T-helper 1 cell treated with Interleukin-12 subunit alpha and Interleukin-12 subunit beta and Interleukin-4 antibody, amounts not matched to agents 30 μg/mL and 1 μg/mL, for 36 hours (primary cell): ENCODE measurements at regions not wholly inside any gene's neighbourhood (a gene's known extent, or its start where the extent isn't known, plus 50 kb on each side); places are given as distances from the start of the nearest gene placed in this dataset.
"Not testable (repeated sequence)": the region's sequence is repeated elsewhere in the genome, so short reads cannot be mapped to it uniquely, and the experiment has no call there.

Source experiments
- H3K27ac Mint-ChIP-seq: one replicate; pipeline ENCODE4 v1.8.0; 2021; ENCODE audit warnings: mild to moderate bottlenecking, mixed read lengths
- H3K27me3 Mint-ChIP-seq: one replicate; pipeline ENCODE4 v1.8.0; 2021; ENCODE audit warnings: low read depth, mixed read lengths
- H3K36me3 Mint-ChIP-seq: one replicate; pipeline ENCODE4 v1.8.0; 2021; ENCODE audit warnings: low read depth, mixed read lengths
- H3K4me1 Mint-ChIP-seq: one replicate; pipeline ENCODE4 v1.8.0; 2021; ENCODE audit warnings: low read depth, mixed read lengths
- H3K4me3 Mint-ChIP-seq: one replicate; pipeline ENCODE4 v1.8.0; 2021; ENCODE audit warnings: mild to moderate bottlenecking, moderate library complexity, mixed read lengths
- H3K9me3 Mint-ChIP-seq: one replicate; pipeline ENCODE4 v1.8.0; 2021; ENCODE audit warnings: mixed read lengths

DNA sequence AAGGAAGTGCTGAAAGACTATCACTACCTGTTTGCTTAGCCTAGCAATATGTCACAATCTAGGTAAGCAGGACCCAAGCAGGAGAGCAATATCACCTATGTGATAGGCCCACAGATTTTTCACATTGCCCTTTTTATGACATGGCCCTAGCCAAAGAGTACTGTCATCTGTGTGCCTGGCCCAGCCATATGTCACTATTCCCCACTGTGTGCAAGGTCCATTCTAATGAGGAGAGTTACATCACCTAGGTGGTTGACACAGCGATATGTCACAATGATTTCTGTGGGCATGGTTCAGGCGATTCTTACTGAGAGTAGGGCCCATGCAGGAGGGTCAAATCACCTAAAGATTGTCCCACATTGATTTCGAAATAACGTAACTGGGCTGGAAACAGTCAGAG is 967.7 kb upstream of the AMELY start:
- Mint-ChIP-seq H3K4me1 (no peaks in the 10 kb centered on the region), H3K27me3 (no peaks in the 10 kb centered on the region), H3K4me3 (no peak overlapping the region), H3K36me3 (no peaks in the 10 kb centered on the region), H3K9me3 (no peaks in the 10 kb centered on the region), H3K27ac (no peak overlapping the region)

DNA sequence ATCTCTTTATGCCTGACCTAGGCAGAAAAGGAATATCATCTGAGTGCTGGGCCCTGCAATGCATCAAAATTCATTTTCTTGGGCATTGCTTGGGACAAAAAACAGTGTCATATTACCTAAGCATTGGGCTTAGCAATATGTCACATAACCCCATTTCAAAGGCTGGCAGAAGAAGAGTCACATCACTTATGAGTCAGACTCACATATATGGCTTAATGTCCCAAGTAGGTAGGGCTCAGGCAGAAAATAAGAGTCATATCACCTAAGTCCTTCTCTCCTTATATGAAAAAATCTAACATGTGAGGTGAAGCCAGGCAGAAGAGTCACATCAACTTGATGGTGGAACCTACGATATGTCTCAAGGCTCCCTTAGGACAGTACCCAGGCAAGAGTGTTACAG is 967.2 kb upstream of the AMELY start:
- Mint-ChIP-seq H3K36me3 (no peaks in the 10 kb centered on the region), H3K27ac (no peak overlapping the region), H3K27me3 (no peaks in the 10 kb centered on the region), H3K4me3 (no peak overlapping the region), H3K9me3 (no peaks in the 10 kb centered on the region), H3K4me1 (no peaks in the 10 kb centered on the region)

DNA sequence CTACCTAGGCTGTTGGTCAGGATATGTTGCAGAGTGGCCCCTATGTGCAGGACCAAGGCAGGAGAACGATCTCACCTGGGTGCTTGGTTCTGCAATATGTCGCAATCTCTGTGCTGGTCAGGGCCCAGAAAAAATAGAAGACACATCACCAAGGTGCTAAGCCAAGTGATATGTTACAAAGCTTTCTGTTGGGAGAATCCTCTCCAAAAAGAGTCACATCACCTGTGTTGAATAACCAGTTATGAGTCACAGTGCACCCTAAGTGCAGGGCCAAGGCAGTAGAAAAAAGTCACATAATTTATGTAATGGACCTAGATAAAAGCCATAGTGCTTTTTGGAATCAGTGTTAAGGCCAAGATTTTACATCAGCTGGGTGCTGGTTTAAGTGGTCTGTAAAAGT is 965.9 kb upstream of the AMELY start:
- Mint-ChIP-seq H3K36me3 (no peaks in the 10 kb centered on the region), H3K4me1 (no peaks in the 10 kb centered on the region), H3K27ac (no peak overlapping the region), H3K27me3 (no peaks in the 10 kb centered on the region), H3K9me3 (no peaks in the 10 kb centered on the region), H3K4me3 (no peak overlapping the region)

DNA sequence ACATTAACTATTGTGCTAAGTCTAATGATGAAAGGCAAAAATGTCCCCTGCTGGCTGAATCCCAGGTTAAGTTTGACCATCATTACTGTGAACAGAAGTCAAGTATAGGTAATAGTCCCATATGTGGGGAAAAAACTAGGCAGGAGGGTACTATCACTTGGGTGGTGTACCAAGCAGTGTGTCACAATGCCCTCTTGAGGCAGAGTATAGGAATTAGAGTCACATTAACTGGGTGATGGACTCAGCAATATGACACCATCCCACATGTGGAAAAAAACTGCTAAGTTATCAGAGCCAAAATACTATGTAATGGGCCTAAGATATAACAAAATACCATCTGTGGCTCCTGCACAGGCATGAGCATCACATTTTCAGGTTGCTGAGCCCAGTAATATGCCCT is 962.5 kb upstream of the AMELY start:
- no peaks in the 10 kb centered on the region for H3K36me3 Mint-ChIP-seq
- no peaks in the 10 kb centered on the region for H3K4me1 Mint-ChIP-seq
- no peaks in the 10 kb centered on the region for H3K9me3 Mint-ChIP-seq
- no peaks in the 10 kb centered on the region for H3K27me3 Mint-ChIP-seq
- H3K27ac Mint-ChIP-seq = no peak overlapping the region
- no peak overlapping the region for H3K4me3 Mint-ChIP-seq

DNA sequence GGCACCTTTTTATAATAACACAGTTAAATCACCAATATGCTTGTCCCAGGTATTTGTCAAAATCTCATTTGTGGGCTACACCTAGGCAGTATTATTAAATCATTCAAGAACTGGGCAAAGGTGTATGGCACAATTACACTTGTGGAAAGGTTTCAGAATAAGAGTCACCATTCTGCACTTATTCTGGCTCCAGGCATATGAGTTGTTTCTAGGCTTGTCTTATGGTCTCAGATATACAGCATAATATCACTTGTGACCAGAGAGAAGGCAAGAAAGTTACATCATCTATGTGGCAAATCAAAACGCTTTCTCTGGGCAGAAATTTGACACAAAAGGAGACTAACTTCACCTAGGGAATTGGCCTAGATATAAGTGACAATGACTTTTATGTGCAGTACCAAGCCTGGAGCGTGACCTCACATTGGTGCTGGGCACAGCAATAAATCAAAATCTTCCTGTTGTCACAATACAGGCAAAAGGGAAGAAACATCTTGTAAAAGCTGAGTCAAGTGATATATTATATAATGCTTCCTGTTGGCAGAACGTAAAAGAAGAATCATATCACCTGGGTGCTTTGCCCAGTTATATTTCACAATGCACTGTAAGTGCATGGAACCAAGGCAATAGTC is 959.9 kb upstream of the AMELY start:
- H3K36me3 Mint-ChIP-seq = no peaks in the 10 kb centered on the region
- no peak overlapping the region for H3K4me3 Mint-ChIP-seq

DNA sequence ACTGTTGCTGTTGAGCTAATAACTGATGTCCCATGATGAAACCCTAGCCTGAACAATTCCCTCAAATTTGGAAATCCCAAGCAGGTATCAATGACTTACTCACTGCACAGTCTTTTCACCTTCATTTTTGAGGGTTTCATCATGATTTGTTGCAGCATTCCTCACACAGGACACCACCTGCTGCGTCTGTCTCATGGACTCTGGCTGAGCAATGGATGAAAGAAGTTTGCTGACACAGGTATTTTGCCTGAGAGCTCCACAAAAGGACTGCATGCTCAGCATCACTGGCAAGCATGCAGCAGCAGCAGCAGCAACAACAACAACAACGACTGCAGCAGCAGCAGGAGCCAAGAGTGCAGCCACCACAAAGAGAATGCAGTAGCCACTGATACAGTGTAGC is 955.4 kb upstream of the AMELY start:
- no peaks in the 10 kb centered on the region for H3K36me3 Mint-ChIP-seq
- H3K27ac Mint-ChIP-seq = no peak overlapping the region
- H3K4me3 Mint-ChIP-seq = no peak overlapping the region
- H3K4me1 Mint-ChIP-seq = no peaks in the 10 kb centered on the region
- no peaks in the 10 kb centered on the region for H3K9me3 Mint-ChIP-seq
- H3K27me3 Mint-ChIP-seq = no peaks in the 10 kb centered on the region

More for the DNA sequence above, 959.9 kb upstream of the AMELY start:
- no peaks in the 10 kb centered on the region for H3K4me1 Mint-ChIP-seq
- H3K27ac Mint-ChIP-seq = no peak overlapping the region
- H3K27me3 Mint-ChIP-seq = no peaks in the 10 kb centered on the region
- H3K9me3 Mint-ChIP-seq = no peaks in the 10 kb centered on the region

DNA sequence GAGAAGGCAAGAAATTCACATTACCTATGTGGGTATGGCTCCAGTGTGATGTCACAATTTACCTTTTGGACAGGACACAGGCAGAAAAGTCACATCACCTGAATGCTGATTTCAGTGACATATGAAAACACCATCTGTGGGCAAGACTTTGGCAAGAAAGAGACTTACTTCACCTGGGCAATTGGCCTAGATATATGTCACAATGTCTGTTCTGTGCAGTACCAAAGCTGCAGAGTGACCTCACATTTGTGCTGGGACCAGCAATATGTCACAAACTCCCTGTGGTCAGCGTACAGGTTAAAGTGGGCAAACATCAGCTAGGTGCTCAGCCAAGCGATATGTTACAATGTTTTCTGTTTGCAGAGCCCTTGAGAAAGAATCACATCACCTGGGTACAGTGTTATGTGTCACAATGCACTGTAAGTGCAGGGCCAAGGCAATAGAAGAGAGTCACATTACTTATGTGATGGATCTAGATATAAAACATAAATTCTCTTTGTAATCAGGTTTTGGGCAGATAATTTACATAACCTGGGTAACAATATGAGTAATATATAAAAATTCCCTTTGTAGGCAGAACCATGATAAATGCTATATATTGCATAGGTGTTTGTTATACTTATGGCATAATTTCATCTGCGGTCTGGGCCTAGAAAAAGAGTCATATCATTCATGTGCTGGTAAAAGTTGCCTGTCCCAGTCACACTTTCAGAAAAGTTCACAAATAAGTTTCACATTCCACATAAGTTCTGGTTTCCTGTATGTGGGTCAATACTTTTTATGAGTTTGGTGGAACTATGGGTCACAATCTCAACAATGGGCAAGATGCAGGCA is 949.4 kb upstream of the AMELY start:
- H3K4me1 Mint-ChIP-seq = no peaks in the 10 kb centered on the region
- H3K27me3 Mint-ChIP-seq = no peaks in the 10 kb centered on the region
- no peaks in the 10 kb centered on the region for H3K36me3 Mint-ChIP-seq
- no peak overlapping the region for H3K4me3 Mint-ChIP-seq
- no peaks in the 10 kb centered on the region for H3K9me3 Mint-ChIP-seq
- H3K27ac Mint-ChIP-seq = no peak overlapping the region

DNA sequence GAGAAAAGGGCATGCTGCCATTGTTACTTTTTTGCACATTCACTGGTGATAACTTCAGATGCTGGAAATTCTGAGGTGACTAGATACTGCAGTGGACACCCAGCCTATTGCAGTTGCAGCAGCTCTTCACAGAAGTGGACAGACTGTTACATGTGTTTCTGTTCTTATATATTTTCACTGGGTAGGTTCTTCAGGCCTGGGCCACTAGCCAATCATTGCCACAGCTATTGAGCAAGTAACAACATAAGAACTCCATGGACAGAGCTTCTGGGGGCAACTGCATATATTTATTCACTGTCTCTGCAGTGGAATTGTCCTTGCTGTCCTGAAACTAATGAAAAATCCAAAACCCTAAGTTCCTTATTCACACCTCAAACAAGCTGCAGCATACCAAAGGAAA is 938.6 kb upstream of the AMELY start:
- Mint-ChIP-seq H3K27me3 (no peaks in the 10 kb centered on the region), H3K4me3 (no peak overlapping the region), H3K4me1 (no peaks in the 10 kb centered on the region), H3K9me3 (no peaks in the 10 kb centered on the region), H3K27ac (no peak overlapping the region), H3K36me3 (no peaks in the 10 kb centered on the region)

DNA sequence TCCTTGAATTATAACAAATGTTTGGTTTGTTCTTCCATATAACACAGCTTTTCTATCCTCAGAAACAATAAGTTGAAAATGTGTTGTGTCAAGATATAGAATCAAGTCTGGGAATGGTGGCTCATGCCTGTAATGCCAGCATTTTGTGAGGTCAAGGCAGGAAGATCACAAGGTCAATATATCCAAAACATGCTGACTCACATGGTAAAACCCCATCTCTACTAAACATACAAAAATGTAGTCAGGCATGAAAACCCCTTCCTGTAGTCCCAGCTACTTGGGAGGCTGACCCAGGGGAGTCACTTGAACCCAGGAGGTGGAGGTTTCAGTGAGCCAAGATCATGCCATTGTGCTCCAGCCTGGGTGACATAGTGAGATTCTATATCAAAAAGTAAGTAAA is 934.2 kb upstream of the AMELY start:
- Mint-ChIP-seq H3K27me3 (no peaks in the 10 kb centered on the region), H3K9me3 (no peaks in the 10 kb centered on the region), H3K4me3 (no peak overlapping the region), H3K27ac (no peak overlapping the region), H3K36me3 (no peaks in the 10 kb centered on the region), H3K4me1 (no peaks in the 10 kb centered on the region)

DNA sequence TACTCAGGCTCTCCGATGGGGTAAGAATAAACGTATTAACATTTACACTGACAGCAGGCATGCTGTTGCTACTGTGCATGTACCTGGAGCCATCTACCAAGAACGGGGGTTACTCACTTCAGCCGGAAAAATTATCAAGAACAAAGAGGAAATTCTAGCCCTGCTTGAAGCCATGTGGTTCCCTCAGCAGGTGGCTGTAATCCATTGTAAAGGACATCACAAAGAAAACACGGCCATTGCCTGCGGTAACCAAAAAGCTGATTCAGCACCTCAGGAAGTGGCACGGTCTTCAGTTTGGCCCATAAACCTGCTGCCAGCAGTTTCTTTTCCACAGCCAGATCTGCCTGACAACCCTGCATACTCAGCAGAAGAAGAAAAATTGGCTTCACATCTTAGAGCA is 925.5 kb upstream of the AMELY start:
- Mint-ChIP-seq H3K4me1 (no peaks in the 10 kb centered on the region), H3K36me3 (no peaks in the 10 kb centered on the region), H3K27ac (no peak overlapping the region), H3K27me3 (no peaks in the 10 kb centered on the region), H3K4me3 (no peak overlapping the region), H3K9me3 (no peaks in the 10 kb centered on the region)

DNA sequence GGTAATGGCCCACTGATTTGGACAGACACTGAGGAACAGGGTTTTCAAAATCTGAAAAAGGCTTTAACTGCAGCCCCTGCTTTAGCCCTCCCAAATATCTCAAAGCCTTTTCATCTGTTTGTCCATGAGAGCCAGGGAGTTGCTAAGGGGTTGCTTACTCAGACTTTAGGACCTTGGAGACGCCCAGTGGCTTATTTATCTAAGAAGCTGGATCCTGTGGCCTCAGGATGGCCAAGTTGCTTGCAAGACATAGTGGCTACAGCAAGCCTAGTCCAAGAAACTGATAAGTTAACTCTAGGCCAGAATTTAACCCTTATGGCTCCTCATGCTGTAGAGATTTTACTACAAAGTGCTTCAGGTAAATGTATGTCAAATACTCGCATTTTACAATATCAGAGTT is 924.8 kb upstream of the AMELY start:
- H3K27ac Mint-ChIP-seq = no peak overlapping the region
- H3K36me3 Mint-ChIP-seq = no peaks in the 10 kb centered on the region
- H3K4me3 Mint-ChIP-seq = no peak overlapping the region
- H3K9me3 Mint-ChIP-seq = no peaks in the 10 kb centered on the region
- H3K4me1 Mint-ChIP-seq = no peaks in the 10 kb centered on the region
- H3K27me3 Mint-ChIP-seq = no peaks in the 10 kb centered on the region

DNA sequence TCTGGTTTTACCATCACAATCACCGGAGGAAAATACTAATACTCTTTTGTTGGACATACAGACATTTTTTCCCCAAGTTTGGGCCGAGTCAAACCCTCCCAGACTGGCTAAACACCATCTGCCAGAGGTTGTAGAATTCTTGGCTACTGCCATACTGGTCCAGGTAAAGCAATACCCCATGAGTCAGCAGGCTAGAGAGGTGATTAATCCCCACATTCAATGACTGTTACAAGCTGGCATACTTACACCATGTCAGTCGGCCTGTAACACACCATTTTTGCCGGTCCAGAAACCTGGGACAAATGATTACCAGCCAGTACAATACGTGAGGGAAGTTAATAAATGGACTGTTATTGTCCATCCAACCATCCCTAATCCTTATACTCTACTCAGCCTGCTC is 923.9 kb upstream of the AMELY start:
- H3K27me3 Mint-ChIP-seq = no peaks in the 10 kb centered on the region
- no peaks in the 10 kb centered on the region for H3K9me3 Mint-ChIP-seq
- no peak overlapping the region for H3K27ac Mint-ChIP-seq
- H3K4me3 Mint-ChIP-seq = no peak overlapping the region
- no peaks in the 10 kb centered on the region for H3K36me3 Mint-ChIP-seq
- no peaks in the 10 kb centered on the region for H3K4me1 Mint-ChIP-seq

DNA sequence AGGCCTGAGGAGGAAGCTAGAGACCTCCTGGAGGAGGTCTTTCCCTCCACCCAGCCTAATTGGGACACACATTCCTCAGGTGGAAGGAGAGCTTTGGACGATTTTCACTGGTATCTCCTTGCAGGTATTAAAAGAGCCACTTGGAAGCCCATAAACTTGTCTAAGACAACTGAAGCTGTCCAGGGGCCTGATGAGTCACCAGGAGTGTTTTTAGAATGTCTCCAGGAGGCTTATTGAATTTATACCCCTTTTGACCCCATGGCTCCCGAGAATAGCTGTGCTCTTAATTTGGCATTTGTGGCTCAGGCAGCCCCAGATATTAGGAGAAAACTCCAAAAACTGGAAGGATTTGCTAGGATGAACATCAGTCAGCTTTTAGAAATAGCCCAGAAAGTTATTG is 922.7 kb upstream of the AMELY start:
- Mint-ChIP-seq H3K36me3 (no peaks in the 10 kb centered on the region), H3K27ac (no peak overlapping the region), H3K27me3 (no peaks in the 10 kb centered on the region), H3K4me1 (no peaks in the 10 kb centered on the region), H3K9me3 (no peaks in the 10 kb centered on the region), H3K4me3 (no peak overlapping the region)

DNA sequence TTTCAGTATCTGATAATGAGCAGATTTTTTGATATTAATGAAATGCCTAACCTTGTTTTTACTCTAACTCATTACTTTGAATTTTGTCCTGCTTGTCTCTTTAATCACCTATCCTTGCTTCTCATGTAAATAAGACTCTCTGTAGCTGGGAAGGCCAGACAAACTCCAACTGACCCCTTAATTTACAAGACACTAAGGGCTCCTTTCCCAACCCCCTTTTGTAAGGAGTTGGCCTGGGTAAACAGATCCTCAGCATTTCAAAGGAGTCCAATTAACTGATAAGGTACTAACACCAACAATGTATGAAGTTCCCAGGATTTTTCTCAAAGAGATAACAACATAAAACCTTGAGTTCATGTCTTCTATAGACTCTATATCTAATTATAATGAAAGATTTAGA is 919.3 kb upstream of the AMELY start:
- not testable (repeated sequence) for H3K27ac Mint-ChIP-seq, H3K4me3 Mint-ChIP-seq, H3K9me3 Mint-ChIP-seq, H3K36me3 Mint-ChIP-seq, H3K27me3 Mint-ChIP-seq, H3K4me1 Mint-ChIP-seq

DNA sequence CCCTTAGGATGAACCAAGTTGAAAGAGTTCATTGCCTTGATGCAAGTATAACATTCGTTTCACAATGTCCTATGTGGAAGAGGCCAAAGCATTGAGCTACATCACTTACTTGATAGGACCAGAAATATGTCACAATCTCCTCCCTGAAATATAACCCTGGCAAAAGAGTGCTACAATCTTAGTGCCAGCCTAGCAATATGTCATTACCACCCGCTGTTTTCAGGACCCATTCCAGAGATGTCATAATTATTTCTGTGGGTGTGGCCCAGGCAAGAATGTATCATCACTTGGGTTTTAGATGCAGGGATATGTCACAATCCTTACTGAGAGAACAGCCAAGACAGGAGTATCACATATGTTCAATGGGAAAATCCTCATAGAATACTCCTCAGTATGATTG is 915.0 kb upstream of the AMELY start:
- no peaks in the 10 kb centered on the region for H3K27me3 Mint-ChIP-seq
- H3K9me3 Mint-ChIP-seq = no peaks in the 10 kb centered on the region
- H3K36me3 Mint-ChIP-seq = no peaks in the 10 kb centered on the region
- H3K27ac Mint-ChIP-seq = no peak overlapping the region
- H3K4me3 Mint-ChIP-seq = no peak overlapping the region
- no peaks in the 10 kb centered on the region for H3K4me1 Mint-ChIP-seq
